Endodermal cell (in vitro differentiated cells): ENCODE measurements at regions not wholly inside any gene's neighbourhood (a gene's known extent, or its start where the extent isn't known, plus 50 kb on each side); places are given as distances from the start of the nearest gene placed in this dataset.

Experiments
- DNase-seq: peaks from one replicate; pipeline ENCODE4 v3.0.0-alpha.2; 2017
- H3K27ac ChIP-seq: 2 replicates; pipeline ENCODE4 v1.5.1; 2013; ENCODE audit warnings: mild to moderate bottlenecking, low read depth, low read length, moderate library complexity
- H3K27me3 ChIP-seq: 2 replicates; pipeline ENCODE4 v1.6.1; 2013; ENCODE audit warnings: mild to moderate bottlenecking, low read length, moderate library complexity; ENCODE audit not compliant: insufficient read depth, control insufficient read depth, poor library complexity, severe bottlenecking
- H3K36me3 ChIP-seq: 2 replicates; pipeline ENCODE4 v1.7.0; 2013; ENCODE audit warnings: mild to moderate bottlenecking, low read length, moderate library complexity; ENCODE audit not compliant: control insufficient read depth, insufficient read depth
- H3K4me1 ChIP-seq: one replicate; pipeline ENCODE4 v1.7.0; 2013; ENCODE audit warnings: low read length; ENCODE audit not compliant: control insufficient read depth, insufficient read depth
- H3K4me3 ChIP-seq: 2 replicates; pipeline ENCODE4 v1.5.1; 2013; ENCODE audit warnings: mild to moderate bottlenecking, low read length, moderate library complexity
- H3K9ac ChIP-seq: 2 replicates; pipeline ENCODE4 v1.6.1; 2013; ENCODE audit warnings: mild to moderate bottlenecking, low read length, moderate library complexity; ENCODE audit not compliant: poor library complexity, severe bottlenecking; ENCODE audit errors: extremely low read depth
- H3K9me3 ChIP-seq: 2 replicates; pipeline ENCODE4 v1.6.1; 2013; ENCODE audit warnings: mild to moderate bottlenecking, low read length, moderate library complexity; ENCODE audit not compliant: control insufficient read depth
- H3K27ac Mint-ChIP-seq: 2 replicates; pipeline ENCODE4 v1.8.0; 2020; ENCODE audit warnings: mixed read lengths
- H3K27me3 Mint-ChIP-seq: 2 replicates; pipeline ENCODE4 v1.8.0; 2021; ENCODE audit warnings: mild to moderate bottlenecking, mixed read lengths; ENCODE audit not compliant: insufficient read depth
- H3K36me3 Mint-ChIP-seq: 2 replicates; pipeline ENCODE4 v1.8.0; 2020; ENCODE audit warnings: low read depth, mixed read lengths
- H3K4me1 Mint-ChIP-seq: 2 replicates; pipeline ENCODE4 v1.8.0; 2020; ENCODE audit warnings: mixed read lengths
- H3K4me3 Mint-ChIP-seq: 2 replicates; pipeline ENCODE4 v1.8.0; 2020; ENCODE audit warnings: mild to moderate bottlenecking, moderate library complexity, mixed read lengths
- H3K9me3 Mint-ChIP-seq: 2 replicates; pipeline ENCODE4 v1.8.0; 2020; ENCODE audit warnings: mild to moderate bottlenecking, mixed read lengths
- CTCF ChIP-seq: fragments of 200-600 bp; sonication (generic); conservative IDR thresholded peaks from 2 replicates; pipeline ENCODE4 v1.5.0; 2021; ENCODE audit warnings: antibody characterized with exemption, mild to moderate bottlenecking
- WGBS, 2 experiments: methylation state at CpG; one replicate each; pipeline versions ENCODE4 v1.1.5 to v1.1.7; 2013; ENCODE audit warnings: missing lambda C conversion rate in 2 of 2, mixed read lengths in 1 of 2; ENCODE audit not compliant: insufficient coverage in 1 of 2, insufficient read length in 1 of 2; 5-methylcytosine and 5-hydroxymethylcytosine counted together

- H3K4me3 ChIP-seq, result no peak overlapping the region
- Mint-ChIP-seq H3K36me3 (no peaks in the 10 kb centered on the region), H3K27me3 (no peaks in the 10 kb centered on the region), H3K27ac (no peak overlapping the region), H3K9me3 (no peaks in the 10 kb centered on the region), H3K4me3 (no peak overlapping the region), H3K4me1 (peaks cover 23% of the 10 kb centered on the region)
- H3K36me3 ChIP-seq, result no peaks in the 10 kb centered on the region
- H3K9me3 ChIP-seq, result no peaks in the 10 kb centered on the region
- H3K9ac ChIP-seq, result no peak overlapping the region
- WGBS, 2 experiments, result 0% methylated on average over 1 of the region's 1 CpG; no CpG with 5 or more reads in 1 of the 2 experiments
- H3K27ac ChIP-seq, result no peak overlapping the region
- TF ChIP-seq CTCF, result no peak
- no peaks in the 10 kb centered on the region for H3K27me3 ChIP-seq
- no peak for DNase-seq
- peaks cover 7% of the 10 kb centered on the region for H3K4me1 ChIP-seq
Measured at GRCh38 chr13:74569251-74569650, 435.0 kb upstream of the KLF12 start.

DNA sequence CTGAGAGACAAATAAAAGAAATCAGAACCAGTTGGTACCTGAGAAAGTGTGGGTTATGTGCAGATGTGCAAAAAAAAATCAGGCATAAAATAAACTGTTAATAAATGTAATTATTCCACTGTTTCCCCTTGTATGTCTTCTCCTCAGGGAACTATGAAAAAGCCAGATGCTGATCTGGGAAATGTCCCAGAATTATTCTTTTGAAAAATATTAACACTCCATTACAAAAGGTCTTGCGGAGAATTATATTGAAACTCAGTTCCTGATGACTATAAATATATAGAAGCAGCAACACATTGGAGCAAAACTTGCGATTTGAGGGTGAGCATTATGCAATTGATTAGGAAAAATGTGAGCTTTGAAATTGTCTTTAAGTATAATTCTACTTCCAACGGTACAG, 433.3 kb upstream of the KLF12 start:
- Histone ChIP-seq H3K4me3 (no peak overlapping the region), H3K9me3 (no peaks in the 10 kb centered on the region), H3K36me3 (no peaks in the 10 kb centered on the region), H3K4me1 (peaks cover 4% of the 10 kb centered on the region), H3K27ac (no peak overlapping the region), H3K9ac (no peak overlapping the region), H3K27me3 (no peaks in the 10 kb centered on the region)
- no peaks in the 10 kb centered on the region for H3K36me3 Mint-ChIP-seq
- H3K27me3 Mint-ChIP-seq, result no peaks in the 10 kb centered on the region
- no peak overlapping the region for H3K27ac Mint-ChIP-seq
- TF ChIP-seq CTCF, result no peak
- no peak overlapping the region for H3K4me3 Mint-ChIP-seq
- no peaks in the 10 kb centered on the region for H3K9me3 Mint-ChIP-seq
- peaks cover 9% of the 10 kb centered on the region for H3K4me1 Mint-ChIP-seq
- 94% methylated on average over 2 of the region's 3 CpGs; no CpG with 5 or more reads in 1 of the 2 experiments for WGBS, 2 experiments
- DNase-seq, result no peak

DNA sequence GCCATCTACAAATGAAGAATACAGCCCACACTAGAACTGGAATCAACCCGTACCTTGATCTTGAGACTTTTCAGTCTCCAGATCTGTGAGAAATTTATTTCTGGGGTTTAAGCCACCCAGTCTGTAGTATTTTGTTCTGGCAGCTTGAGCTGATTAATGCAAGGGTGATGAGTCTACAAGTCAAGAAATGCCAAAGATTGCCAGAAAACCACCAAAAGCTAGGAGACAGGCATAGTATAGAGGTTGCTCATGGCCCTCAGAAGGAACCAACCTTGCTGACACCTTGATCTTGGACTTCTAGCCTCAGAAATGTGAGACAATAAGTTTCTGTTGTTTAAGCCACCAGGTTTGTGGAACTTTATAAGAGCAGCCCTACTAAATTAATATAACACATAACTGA, 428.2 kb upstream of the KLF12 start:
- peaks cover 17% of the 10 kb centered on the region for H3K4me1 Mint-ChIP-seq
- 100% methylated on average over 1 of the region's 1 CpG for WGBS, 2 experiments
- Histone ChIP-seq H3K4me3 (no peak overlapping the region), H3K4me1 (peaks cover 3% of the 10 kb centered on the region), H3K9me3 (no peaks in the 10 kb centered on the region), H3K36me3 (no peaks in the 10 kb centered on the region), H3K27ac (no peak overlapping the region), H3K9ac (no peak overlapping the region), H3K27me3 (no peaks in the 10 kb centered on the region)
- no peaks in the 10 kb centered on the region for H3K36me3 Mint-ChIP-seq
- H3K9me3 Mint-ChIP-seq, result no peaks in the 10 kb centered on the region
- no peak overlapping the region for H3K27ac Mint-ChIP-seq
- no peaks in the 10 kb centered on the region for H3K27me3 Mint-ChIP-seq
- no peak for TF ChIP-seq CTCF
- DNase-seq, result no peak
- no peak overlapping the region for H3K4me3 Mint-ChIP-seq
